KOPT-K1 (cell line): ENCODE measurements at regions not wholly inside any gene's neighbourhood (a gene's known extent, or its start where the extent isn't known, plus 50 kb on each side); places are given as distances from the start of the nearest gene placed in this dataset.
A peak's percentile ranks its signal among the peaks of the same experiment; 100 is the strongest.

Experiments
- H3K27ac ChIP-seq: fragments of 200-600 bp; sonication (generic); 2 replicates; pipeline ENCODE4 v1.5.1; 2016; ENCODE audit warnings: antibody characterized with exemption, mild to moderate bottlenecking, low read depth, low read length; ENCODE audit not compliant: poor library complexity, severe bottlenecking
- H3K36me3 ChIP-seq: fragments of 200-600 bp; sonication (generic); 2 replicates; pipeline ENCODE4 v1.5.1; 2017; ENCODE audit warnings: antibody characterized with exemption, mild to moderate bottlenecking, low read length, moderate library complexity; ENCODE audit not compliant: insufficient read depth
- H3K9me3 ChIP-seq: fragments of 200-600 bp; sonication (generic); 2 replicates; pipeline ENCODE4 v1.5.1; 2017; ENCODE audit warnings: antibody characterized with exemption, low read length, mild to moderate bottlenecking; ENCODE audit not compliant: insufficient read depth, poor library complexity, severe bottlenecking

DNA sequence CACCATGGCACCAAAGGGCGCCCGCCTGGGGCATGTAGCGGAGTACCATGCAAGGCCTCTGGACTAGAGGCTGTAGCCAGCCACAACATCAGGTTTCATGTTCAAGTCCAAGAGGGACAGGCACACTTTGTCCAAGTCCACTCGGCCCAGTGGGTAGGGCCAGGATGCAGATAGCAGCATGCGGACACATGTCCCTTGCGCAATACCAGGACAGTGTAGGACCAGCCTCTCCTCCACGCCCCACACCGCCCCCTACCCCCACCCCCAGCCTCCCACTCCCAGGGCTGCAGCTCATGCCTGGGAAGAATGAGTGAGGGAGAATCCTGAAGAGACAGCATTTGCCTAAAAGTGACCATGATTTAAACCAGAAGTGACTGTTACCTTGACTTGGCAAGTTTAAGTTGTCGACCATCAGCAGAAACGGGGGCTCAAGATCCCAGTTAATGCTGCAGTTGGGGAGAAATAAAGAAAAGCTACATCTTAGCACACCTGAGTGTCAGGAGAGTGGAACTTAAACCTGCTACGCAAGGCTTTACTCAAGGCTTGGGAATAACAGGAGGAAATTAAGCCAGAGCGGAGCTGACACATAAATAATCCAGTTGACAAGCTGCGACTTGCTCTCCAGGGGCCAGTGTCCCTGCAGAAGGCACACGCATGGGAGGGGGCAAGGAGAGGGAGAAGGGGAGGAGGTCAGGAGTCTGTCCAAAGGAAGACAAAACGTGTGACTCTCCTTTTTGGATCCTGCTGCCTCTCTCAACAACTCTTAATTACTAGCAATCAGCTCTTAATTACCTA is 221.7 kb downstream of the BCOR start:
- H3K9me3 ChIP-seq, result no peaks in the 10 kb centered on the region
- no peak overlapping the region for H3K27ac ChIP-seq

DNA sequence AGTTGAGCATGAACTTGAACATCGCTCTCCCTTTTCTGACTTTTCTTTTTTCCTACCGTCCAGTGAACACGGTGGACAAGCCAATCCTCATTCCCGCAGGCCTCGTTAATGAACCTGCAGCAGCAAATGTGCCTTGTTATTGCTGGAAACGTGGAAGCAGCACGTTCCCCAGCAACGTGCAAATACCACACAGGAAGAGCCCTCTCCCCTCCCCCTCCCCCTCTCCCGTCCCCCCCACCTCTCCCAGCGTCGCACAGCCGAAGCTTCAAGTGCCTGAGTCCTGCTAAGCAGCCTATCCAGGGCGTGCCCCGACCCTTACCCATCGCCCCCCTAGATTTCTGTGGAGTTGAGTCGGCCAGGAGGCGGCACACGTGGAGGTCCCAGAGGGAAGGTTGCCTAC is 219.9 kb downstream of the BCOR start:
- H3K9me3 ChIP-seq, result no peaks in the 10 kb centered on the region
- H3K27ac ChIP-seq, result peak overlapping the region; percentile 55
- H3K36me3 ChIP-seq, result no peaks in the 10 kb centered on the region

More for the DNA sequence above, 221.7 kb downstream of the BCOR start:
- no peaks in the 10 kb centered on the region for H3K36me3 ChIP-seq

DNA sequence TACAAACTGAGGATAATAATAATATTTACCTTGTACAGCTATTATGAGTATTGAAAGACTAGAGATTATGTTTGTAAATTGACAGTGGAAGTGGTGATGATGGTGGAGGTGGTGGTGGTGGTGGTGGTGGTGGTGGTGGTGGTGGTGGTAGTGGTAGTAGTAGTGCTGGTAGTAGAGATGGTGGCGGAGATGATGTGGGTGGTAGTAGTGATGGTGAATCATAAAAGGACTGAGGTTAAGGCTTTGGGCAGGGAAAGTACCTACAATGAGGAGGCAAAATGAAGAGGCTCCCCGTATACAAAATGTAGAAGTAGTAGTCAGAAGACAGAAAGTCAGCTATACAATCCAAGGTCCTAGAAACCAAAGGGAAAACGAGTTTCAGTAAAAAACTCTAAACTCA is 214.1 kb downstream of the BCOR start:
- Histone ChIP-seq H3K9me3 (no peaks in the 10 kb centered on the region), H3K36me3 (no peaks in the 10 kb centered on the region), H3K27ac (no peak overlapping the region)

DNA sequence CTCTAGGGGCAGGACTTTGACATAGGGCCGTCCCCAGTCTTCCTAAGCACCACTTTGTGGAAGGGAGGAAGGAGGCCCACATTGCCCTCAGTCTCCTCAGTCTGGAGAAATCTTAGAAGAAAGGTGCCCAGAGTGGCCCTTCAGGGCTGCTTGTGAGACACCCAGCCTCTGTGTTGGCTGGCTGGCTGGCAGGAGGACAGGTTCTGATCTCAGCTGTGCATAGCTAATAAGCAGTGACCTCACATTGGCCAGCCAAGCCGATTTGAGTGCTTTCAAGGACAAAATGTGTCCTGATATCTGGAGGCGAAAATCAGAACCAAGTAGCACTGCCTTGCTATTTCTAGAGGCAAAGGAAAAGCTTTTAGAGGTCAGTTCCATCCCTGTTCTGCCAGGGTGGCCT is 211.5 kb downstream of the BCOR start:
- no peaks in the 10 kb centered on the region for H3K9me3 ChIP-seq
- H3K36me3 ChIP-seq, result no peaks in the 10 kb centered on the region
- H3K27ac ChIP-seq, result no peak overlapping the region

DNA sequence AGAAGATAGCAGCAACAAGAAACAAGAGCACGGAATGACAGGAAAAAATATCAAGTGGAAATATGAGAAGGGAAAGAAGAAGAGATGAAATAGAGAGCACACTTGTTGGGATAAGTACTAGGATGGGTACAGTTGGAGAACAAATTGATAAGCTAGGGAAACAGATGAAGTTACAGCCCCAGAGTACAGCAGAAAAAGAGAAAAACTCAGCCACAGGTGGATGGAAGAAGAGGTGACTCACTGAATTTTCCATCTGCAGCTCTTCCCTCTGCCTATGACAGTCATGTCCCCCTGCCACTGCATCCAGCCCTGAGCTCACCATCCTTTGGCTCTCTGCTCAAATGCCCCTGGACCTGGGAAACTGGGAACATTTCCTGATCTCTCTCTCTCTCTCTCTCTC is 209.0 kb downstream of the BCOR start:
- Histone ChIP-seq H3K9me3 (no peaks in the 10 kb centered on the region), H3K36me3 (no peaks in the 10 kb centered on the region), H3K27ac (no peak overlapping the region)

DNA sequence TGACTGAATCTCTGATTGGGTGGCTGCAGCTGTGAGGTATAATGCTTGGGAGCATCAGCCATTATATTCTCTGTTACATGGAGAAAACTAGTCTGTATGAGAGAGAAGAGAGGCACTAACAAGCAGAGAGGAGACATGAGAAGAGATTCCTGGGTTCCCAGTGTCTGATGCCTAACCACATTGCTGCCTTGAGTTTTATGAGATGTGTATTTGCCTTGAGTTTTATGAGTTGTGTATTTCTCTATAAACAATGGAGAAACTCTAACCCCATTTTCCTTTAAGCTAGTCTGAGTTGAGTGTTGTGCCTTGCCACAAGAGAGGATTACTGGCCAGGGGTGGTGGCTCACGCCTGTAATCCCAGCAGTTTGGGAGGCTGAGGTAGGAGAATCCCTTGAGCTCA is 208.1 kb downstream of the BCOR start:
- no peak overlapping the region for H3K27ac ChIP-seq
- no peaks in the 10 kb centered on the region for H3K9me3 ChIP-seq
- no peaks in the 10 kb centered on the region for H3K36me3 ChIP-seq

DNA sequence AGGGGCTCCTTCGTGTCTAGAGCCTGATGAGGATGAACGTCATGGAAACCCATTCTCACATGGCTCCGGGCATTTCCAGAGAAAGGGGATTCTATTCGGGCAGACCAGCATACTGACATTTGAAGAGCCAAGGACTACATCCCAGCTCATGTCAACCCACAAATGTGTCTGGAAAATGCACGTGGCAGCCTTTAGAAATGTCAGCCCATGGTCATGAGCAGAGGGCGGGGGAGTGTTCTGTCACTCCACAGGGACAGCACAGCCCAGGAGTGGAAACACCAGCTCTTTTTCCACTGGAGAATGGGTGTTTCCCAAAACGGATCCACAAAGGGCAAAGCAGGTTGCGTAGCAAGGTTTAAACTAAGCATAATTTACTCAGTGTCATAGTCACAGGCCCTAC is 207.0 kb downstream of the BCOR start:
- H3K36me3 ChIP-seq, result no peaks in the 10 kb centered on the region

DNA sequence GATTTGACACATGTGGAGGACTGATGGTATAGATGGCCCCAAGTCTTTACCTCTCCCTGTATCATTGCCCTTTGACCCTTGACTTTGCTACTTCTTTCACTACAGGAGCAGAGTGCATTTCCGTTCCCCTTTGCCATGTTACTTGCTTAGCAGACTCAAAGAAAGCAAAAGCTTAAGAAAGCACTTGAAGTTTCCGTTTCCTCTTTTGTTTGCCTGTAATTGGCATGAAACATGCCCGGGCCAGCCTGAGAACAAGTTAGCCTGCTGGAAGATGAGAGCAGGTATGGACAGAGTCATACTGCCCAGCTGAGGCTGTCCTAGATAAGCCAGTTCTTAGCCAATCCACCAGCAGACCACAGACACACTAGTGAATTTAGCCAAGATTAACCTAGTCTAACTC is 206.0 kb downstream of the BCOR start:
- Histone ChIP-seq H3K9me3 (no peaks in the 10 kb centered on the region), H3K27ac (no peak overlapping the region)

More for the DNA sequence above, 207.0 kb downstream of the BCOR start:
- Histone ChIP-seq H3K27ac (no peak overlapping the region), H3K9me3 (no peaks in the 10 kb centered on the region)

DNA sequence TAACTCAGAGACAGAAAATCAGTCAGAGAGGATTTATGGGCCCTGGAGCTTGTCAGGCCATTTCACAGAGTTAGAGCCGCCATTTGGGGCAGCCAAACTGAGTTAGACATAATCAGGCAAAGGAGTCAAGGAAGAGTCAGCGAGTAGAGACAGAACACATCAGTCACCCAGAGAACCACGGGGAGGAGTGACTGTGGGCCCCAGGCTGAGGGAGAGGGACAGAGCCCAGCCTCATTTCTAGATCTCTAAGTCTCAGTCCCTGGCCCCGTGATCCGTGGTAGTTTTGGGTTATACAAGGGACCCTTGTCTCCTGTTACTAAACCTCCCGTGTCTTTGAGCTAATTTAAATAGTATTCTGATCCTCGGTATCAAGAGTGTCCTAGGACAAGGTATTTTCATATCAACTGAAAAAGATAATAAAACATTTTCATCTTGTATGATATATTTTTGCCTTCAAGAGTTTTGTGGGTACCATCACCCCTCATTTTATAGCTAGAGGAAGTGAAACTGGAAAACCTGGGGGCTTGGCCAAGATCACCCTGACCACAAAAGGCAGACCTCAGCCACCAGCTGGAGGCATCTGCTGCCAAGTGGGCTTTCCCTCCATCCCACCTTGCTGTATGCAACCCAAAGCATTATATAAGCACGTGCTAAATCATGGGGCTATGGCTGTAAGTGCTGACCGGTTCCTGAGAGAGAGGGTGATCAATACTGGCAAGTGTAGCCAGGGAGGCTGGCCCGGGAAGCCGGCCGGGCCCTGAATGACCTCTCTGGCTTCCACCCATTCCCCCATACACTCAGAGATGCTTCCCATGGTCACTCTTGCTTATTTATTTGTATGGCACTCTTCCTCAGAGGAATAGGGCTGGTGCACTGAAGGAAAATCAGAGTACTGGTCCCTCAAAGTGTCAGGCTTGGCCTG is 204.1 kb downstream of the BCOR start:
- H3K36me3 ChIP-seq, result no peaks in the 10 kb centered on the region
- H3K27ac ChIP-seq, result no peak overlapping the region
- H3K9me3 ChIP-seq, result no peaks in the 10 kb centered on the region

More for the DNA sequence above, 206.0 kb downstream of the BCOR start:
- H3K36me3 ChIP-seq, result no peaks in the 10 kb centered on the region

DNA sequence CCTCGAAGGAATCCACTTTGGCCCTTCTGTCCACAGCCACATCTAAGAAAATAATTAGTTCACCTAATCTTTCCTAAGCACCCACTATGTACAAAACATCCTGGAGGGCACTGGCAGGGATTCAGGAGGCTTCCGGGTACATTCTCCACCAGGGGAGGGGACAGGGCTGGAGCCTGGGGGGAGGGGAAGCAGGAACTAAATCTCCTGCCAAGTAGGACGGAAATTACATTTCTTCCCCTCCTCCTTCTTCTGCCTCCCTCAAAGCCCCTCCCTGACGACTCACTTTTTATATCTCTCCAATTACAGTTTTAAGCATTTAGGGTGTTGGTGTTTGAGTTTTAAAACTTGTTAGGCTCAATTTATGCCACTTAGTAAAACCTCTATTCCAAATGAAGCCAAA is 203.1 kb downstream of the BCOR start:
- H3K9me3 ChIP-seq, result no peaks in the 10 kb centered on the region
- no peak overlapping the region for H3K27ac ChIP-seq
- no peaks in the 10 kb centered on the region for H3K36me3 ChIP-seq

DNA sequence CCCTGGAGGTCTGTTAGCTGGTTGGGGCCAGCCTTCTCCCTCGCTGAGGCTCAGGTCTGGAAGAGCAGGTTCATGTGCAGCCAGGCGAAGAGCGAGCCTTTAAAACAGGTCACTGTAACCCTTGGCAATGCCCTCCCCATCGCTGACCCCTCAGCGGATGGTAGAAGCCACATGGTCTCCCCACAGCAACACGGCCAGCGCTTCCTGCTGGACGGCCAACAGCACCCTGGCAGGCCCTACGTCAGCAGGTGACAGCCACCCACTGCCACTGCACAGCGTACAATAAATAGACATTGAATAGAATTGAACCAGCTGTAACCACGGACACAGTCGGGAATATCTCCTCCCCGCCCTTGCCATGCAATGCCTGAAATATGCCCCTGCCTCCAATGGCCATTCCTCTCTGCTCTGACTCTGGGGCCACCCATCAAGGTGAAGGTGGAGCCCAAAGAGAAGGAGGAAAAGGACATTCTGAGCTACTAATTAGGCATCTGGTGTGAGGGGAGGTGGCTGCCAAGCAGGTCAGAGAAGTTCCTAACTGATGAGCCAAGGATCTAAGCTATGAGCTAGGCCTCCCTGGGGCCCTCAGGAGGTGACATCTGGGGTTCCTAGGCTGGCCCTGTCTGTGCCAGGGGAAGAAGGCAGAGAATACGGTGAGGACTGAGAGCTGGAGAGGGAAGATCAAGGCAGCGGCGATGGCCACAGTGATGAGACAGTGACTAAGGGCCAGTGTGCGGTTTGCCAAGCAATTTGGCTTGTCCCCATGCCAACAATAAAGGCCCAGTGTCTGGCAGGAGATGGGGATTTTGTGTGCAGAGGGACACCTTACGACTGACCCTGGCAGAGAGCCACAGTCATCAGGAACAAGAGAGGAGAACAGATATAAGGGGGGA is 202.3 kb downstream of the BCOR start:
- Histone ChIP-seq H3K27ac (no peak overlapping the region), H3K36me3 (no peaks in the 10 kb centered on the region), H3K9me3 (no peaks in the 10 kb centered on the region)

DNA sequence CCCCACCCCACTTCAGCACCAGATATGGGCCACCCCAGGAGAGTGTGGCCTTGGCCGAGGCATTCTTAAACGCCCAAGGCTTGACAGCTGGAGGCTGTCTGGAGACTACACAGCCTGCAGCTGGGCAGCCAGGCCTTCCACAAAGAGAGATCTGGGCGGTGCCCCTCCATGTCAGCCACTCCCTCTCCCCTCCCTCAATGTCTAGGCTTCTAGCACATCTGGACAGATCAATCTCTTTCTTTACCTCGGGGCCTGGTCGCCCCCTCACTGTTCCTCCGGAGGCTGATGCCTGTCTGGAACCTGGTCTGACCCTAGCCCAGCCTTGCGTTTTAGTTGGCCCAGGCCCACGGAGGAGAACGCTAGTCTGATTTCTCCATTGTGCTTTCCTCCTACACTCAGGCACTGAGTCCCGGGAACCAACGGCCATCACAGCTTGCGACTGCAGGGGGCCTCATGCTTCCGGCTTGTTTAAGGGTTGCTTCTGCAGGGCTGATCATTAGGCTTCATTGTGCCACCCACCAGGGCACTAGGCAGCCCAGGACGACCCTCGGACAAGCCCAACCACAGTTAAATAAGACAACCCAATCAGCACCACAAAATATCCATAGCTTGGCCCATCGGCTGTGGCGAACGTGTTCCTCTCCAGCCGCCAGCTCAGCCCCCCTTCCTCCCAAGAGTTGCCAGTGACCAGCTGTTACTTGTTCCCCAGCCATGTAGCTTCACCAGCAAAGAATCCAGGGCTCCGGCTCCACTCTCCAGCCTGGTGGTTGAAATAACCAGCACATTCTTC is 200.6 kb downstream of the BCOR start:
- Histone ChIP-seq H3K27ac (no peak overlapping the region), H3K36me3 (no peaks in the 10 kb centered on the region), H3K9me3 (no peaks in the 10 kb centered on the region)

DNA sequence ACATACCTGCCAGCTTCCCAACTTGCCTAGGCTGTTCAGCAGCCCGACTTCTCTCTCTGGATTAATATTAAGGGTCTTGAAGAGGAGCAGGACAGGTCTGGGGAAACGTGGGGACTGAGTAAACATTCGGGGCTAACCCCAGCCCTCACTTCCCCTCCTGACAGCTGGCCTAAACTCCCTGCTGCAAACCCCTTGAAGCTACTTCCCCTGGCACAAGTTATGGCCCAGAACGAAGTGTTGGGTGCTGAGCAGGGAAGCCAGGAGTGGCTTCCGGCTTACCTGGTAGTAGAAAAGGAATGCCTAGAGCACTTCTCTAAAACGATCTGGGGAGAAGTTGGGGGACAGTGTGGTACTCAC is 200.0 kb downstream of the BCOR start:
- H3K27ac ChIP-seq, result no peak overlapping the region
- H3K9me3 ChIP-seq, result no peaks in the 10 kb centered on the region

DNA sequence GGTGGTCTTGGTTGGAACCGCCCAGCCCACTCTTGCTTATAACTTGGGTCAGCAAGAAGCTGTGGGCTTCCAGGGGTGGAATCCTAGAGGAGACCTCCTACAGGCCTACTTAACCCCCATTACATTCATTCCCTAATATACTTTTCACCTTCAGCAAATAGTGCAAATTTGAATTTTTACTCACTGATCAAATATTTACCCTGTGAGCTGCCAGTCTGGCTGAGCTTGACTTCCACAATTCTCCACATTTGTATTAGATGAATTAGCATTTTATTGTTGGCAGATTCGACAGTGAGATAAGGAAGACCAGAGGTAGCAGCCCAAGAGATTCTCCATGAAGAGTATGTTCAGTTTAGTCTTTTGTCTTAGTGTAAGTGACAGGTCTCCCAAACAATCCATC is 199.6 kb downstream of the BCOR start:
- no peak overlapping the region for H3K27ac ChIP-seq
- no peaks in the 10 kb centered on the region for H3K36me3 ChIP-seq
- H3K9me3 ChIP-seq, result no peaks in the 10 kb centered on the region

More for the DNA sequence above, 200.0 kb downstream of the BCOR start:
- no peaks in the 10 kb centered on the region for H3K36me3 ChIP-seq
